Spleen (tissue), 7 donors: ENCODE measurements at regions not wholly inside any gene's neighbourhood (a gene's known extent, or its start where the extent isn't known, plus 50 kb on each side); places are given as distances from the start of the nearest gene placed in this dataset.

Source experiments
- CTCF ChIP-seq, 11 experiments: fragments of 200-600 bp in 7 of 11; fragments of 450-650 bp in 4 of 11; sonication (generic) in 4 of 11; IDR thresholded peaks in 8 of 11; conservative IDR thresholded peaks in 3 of 11; 1 replicate in 7 of 11; 2 replicates in 4 of 11; pipeline versions ENCODE4 v1.4.0 to v1.8.0; 2016 to 2021; ENCODE audit warnings: antibody characterized with exemption in 11 of 11, inconsistent platforms in 4 of 11, mild to moderate bottlenecking in 1 of 11
- POLR2AphosphoS5 ChIP-seq, 3 donors: sonication (generic); formaldehyde crosslinking; IDR thresholded peaks; one replicate each; pipeline ENCODE4 v1.5.1; 2017; ENCODE audit warnings: antibody characterized with exemption in 3 of 3
- donor health status: DM: no; HTN: no; CAD: no; lungs with moderate emphysema.
- donor health status: DM: no; HTN: no; CAD: no.
- donor health status: DM: no; HTN: no; CAD: no.

DNA sequence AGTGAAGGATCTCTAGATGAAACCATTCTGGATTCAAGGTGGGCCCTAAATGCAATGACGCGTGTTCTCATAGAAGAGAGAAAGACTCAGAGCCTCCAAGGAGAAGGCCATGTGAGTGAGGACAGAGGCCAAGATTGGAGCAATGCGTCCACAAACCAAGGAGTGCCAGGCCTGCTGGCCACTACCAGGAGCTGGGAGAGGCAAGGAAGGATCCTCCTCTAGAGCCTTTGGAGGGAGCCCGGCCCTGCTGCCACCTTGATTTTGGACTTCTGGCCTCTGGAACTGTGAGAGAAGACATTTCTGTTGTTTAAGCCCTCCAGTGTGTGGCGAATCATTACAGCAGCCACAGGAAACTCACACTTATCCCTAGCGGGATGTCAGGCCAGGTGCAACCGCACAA, 52.7 kb upstream of the SHANK2 start:
- TF ChIP-seq CTCF (IDR thresholded peaks at IDR 0.05 in 8 of 11, conservative IDR thresholded peaks at IDR 0.05 in 3 of 11) (no peak), POLR2AphosphoS5 (IDR thresholded peaks at IDR 0.05) (no peak)
